Upper lobe of right lung (tissue), 1 donor: ENCODE measurements at regions not wholly inside any gene's neighbourhood (a gene's known extent, or its start where the extent isn't known, plus 50 kb on each side); places are given as distances from the start of the nearest gene placed in this dataset.

ENCODE experiments used
- ATAC-seq: fragments of 200-7000 bp; cut with Tn5 transposase; one replicate; pipeline ENCODE4 v1.9.1; 2020; ENCODE audit warnings: mild to moderate bottlenecking, moderate library complexity
- DNase-seq: peaks from one replicate; pipeline ENCODE4 v3.0.0-alpha.2; 2020
- H3K27ac ChIP-seq: fragments of 200-600 bp; one replicate; pipeline ENCODE4 v1.8.0; 2022
- H3K27me3 ChIP-seq: fragments of 200-600 bp; one replicate; pipeline ENCODE4 v1.8.0; 2022; ENCODE audit warnings: mild to moderate bottlenecking
- H3K36me3 ChIP-seq: fragments of 200-600 bp; one replicate; pipeline ENCODE4 v1.8.0; 2022
- H3K4me1 ChIP-seq: fragments of 200-600 bp; one replicate; pipeline ENCODE4 v1.8.0; 2022
- H3K4me3 ChIP-seq: fragments of 200-600 bp; one replicate; pipeline ENCODE4 v1.8.0; 2022; ENCODE audit warnings: mild to moderate bottlenecking
- H3K9me3 ChIP-seq: fragments of 200-600 bp; one replicate; pipeline ENCODE4 v1.8.0; 2022
- CTCF ChIP-seq: fragments of 200-600 bp; IDR thresholded peaks from one replicate; pipeline ENCODE4 v1.8.0; 2022; ENCODE audit warnings: antibody characterized with exemption
- intact Hi-C: fragments of 100-400 bp; cut with DNase I; formaldehyde crosslinking; loops from one replicate; pipeline ENCODE4 v1.11.0; 2022
- donor health status: DM: no; HTN: yes; CAD: no; lungs with severe emphysema.

GRCh38 chr20:60930023-60930790 is 321.9 kb upstream of the CDH4 start:
- intact Hi-C loops = no loop called here

GRCh38 chr20:60931696-60932095 is 320.4 kb upstream of the CDH4 start:
- no peaks in the 10 kb centered on the region for H3K9me3 ChIP-seq
- H3K4me1 ChIP-seq = no peaks in the 10 kb centered on the region
- TF ChIP-seq CTCF = no peak
- intact Hi-C loops = no loop called here
- no peak overlapping the region for H3K27ac ChIP-seq
- H3K27me3 ChIP-seq = no peaks in the 10 kb centered on the region
- no peaks in the 10 kb centered on the region for H3K36me3 ChIP-seq
- no peak overlapping the region for H3K4me3 ChIP-seq
- ATAC-seq (no peak), DNase-seq (no peak)

More at GRCh38 chr20:60930023-60930790, 321.9 kb upstream of the CDH4 start:
- DNase-seq = no peak
- no peak overlapping the region for H3K4me3 ChIP-seq
- no peaks in the 10 kb centered on the region for H3K36me3 ChIP-seq
- no peak for TF ChIP-seq CTCF
- H3K27ac ChIP-seq = no peak overlapping the region
- ATAC-seq = no peak
- H3K4me1 ChIP-seq = no peaks in the 10 kb centered on the region
- H3K27me3 ChIP-seq = no peaks in the 10 kb centered on the region
- H3K9me3 ChIP-seq = no peaks in the 10 kb centered on the region

GRCh38 chr20:60934724-60935123 is 317.3 kb upstream of the CDH4 start:
- Histone ChIP-seq H3K4me1 (no peaks in the 10 kb centered on the region), H3K27ac (no peak overlapping the region), H3K27me3 (no peaks in the 10 kb centered on the region), H3K9me3 (no peaks in the 10 kb centered on the region), H3K4me3 (no peak overlapping the region), H3K36me3 (no peaks in the 10 kb centered on the region)
- TF ChIP-seq CTCF = no peak
- intact Hi-C loops = no loop called here
- no peak for DNase-seq
- no peak for ATAC-seq

- Histone ChIP-seq H3K9me3 (no peaks in the 10 kb centered on the region), H3K4me1 (no peaks in the 10 kb centered on the region), H3K27me3 (no peaks in the 10 kb centered on the region), H3K27ac (no peak overlapping the region), H3K36me3 (no peaks in the 10 kb centered on the region), H3K4me3 (no peak overlapping the region)
- DNase-seq (no peak), ATAC-seq (no peak)
- TF ChIP-seq CTCF = no peak
- intact Hi-C loops = no loop called here
These were observed 316.1 kb upstream of the CDH4 start for GRCh38 chr20:60935971-60936370.

GRCh38 chr20:60937585-60937984 is 314.5 kb upstream of the CDH4 start:
- TF ChIP-seq CTCF = no peak
- Histone ChIP-seq H3K27me3 (no peaks in the 10 kb centered on the region), H3K4me3 (no peak overlapping the region), H3K4me1 (no peaks in the 10 kb centered on the region), H3K36me3 (no peaks in the 10 kb centered on the region), H3K27ac (no peak overlapping the region), H3K9me3 (no peaks in the 10 kb centered on the region)
- intact Hi-C loops = no loop called here
- no peak for DNase-seq
- no peak for ATAC-seq

GRCh38 chr20:60941379-60941778 is 310.7 kb upstream of the CDH4 start:
- H3K27me3 ChIP-seq = no peaks in the 10 kb centered on the region
- TF ChIP-seq CTCF = no peak
- ATAC-seq (no peak), DNase-seq (no peak)
- H3K36me3 ChIP-seq = no peaks in the 10 kb centered on the region
- intact Hi-C loops = no loop called here
- no peaks in the 10 kb centered on the region for H3K9me3 ChIP-seq
- no peaks in the 10 kb centered on the region for H3K4me1 ChIP-seq
- H3K4me3 ChIP-seq = no peak overlapping the region
- H3K27ac ChIP-seq = no peak overlapping the region
